Cardiac fibroblast (primary cell): ENCODE measurements at regions not wholly inside any gene's neighbourhood (a gene's known extent, or its start where the extent isn't known, plus 50 kb on each side); places are given as distances from the start of the nearest gene placed in this dataset.
A peak's percentile ranks its signal among the peaks of the same experiment; 100 is the strongest.
"Not testable (repeated sequence)": the region's sequence is repeated elsewhere in the genome, so short reads cannot be mapped to it uniquely, and the experiment has no call there.

ENCODE experiments used
- DNase-seq, 2 donors: peaks; one replicate each; pipeline versions ENCODE4 v3.0.0 to v3.0.0-alpha.2; 2010; ENCODE audit warnings: low read depth in 2 of 2
- H3K4me3 ChIP-seq, 2 donors: replicated peaks in 1 of 2; 1 replicate in 1 of 2; 2 replicates in 1 of 2; pipeline ENCODE4 v1.5.1; 2011; ENCODE audit warnings: low read depth in 2 of 2, low read length in 2 of 2, mild to moderate bottlenecking in 2 of 2, moderate library complexity in 1 of 2
- CTCF ChIP-seq: IDR thresholded peaks from one replicate; pipeline ENCODE4 v1.5.1; 2011; ENCODE audit warnings: low read depth, mild to moderate bottlenecking, low read length, inconsistent platforms

- no peak overlapping the region for H3K4me3 ChIP-seq
- no peak for TF ChIP-seq CTCF
- no peak for DNase-seq
These were observed 361.9 kb upstream of the TECRL start for GRCh38 chr4:64771149-64771548.

- no peak for TF ChIP-seq CTCF
- no peak for DNase-seq
These were observed 358.3 kb upstream of the TECRL start for GRCh38 chr4:64767547-64767946.

GRCh38 chr4:64766565-64766964 is 357.3 kb upstream of the TECRL start:
- no peak for TF ChIP-seq CTCF
- DNase-seq = no peak
- H3K4me3 ChIP-seq = no peak overlapping the region

More at GRCh38 chr4:64767547-64767946, 358.3 kb upstream of the TECRL start:
- no peak overlapping the region for H3K4me3 ChIP-seq

GRCh38 chr4:64756016-64756415 is 346.8 kb upstream of the TECRL start:
- peak in 1 of 2 donors; percentile 73 for DNase-seq
- no peak overlapping the region for H3K4me3 ChIP-seq
- TF ChIP-seq CTCF = no peak

GRCh38 chr4:64747919-64748715 is 338.9 kb upstream of the TECRL start:
- no peak overlapping the region for H3K4me3 ChIP-seq
- DNase-seq = no peak
- no peak for TF ChIP-seq CTCF

GRCh38 chr4:64738240-64738639 is 329.0 kb upstream of the TECRL start:
- no peak overlapping the region for H3K4me3 ChIP-seq
- no peak for TF ChIP-seq CTCF
- DNase-seq = no peak

- not testable (repeated sequence) for H3K4me3 ChIP-seq, DNase-seq
These were observed 328.5 kb upstream of the TECRL start for GRCh38 chr4:64737854-64738138.
